IPS DF 19.7 (cell line): ENCODE measurements at regions not wholly inside any gene's neighbourhood (a gene's known extent, or its start where the extent isn't known, plus 50 kb on each side); places are given as distances from the start of the nearest gene placed in this dataset.

Experiments
- DNase-seq: peaks from one replicate; pipeline ENCODE4 v3.0.0-alpha.2; 2013; ENCODE audit warnings: low read depth, low spot score

DNA sequence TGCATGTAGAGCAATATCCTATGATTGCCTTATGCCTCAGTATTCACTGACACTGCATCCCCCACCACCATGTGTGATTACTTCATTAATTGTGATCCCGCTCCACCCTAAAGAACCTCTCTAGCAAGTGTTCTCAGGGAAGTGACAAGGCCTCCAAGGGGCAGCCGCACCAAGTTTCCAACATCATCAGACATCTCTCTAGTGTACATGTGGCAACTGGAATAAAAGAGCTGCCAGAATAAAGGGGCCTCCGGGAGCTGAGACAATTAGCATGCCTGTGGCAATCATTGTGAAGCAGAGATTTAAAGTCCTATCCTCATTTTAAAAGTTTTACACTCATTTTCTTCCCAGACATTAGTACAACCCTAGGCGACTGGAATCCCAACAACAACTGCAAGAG lies 902.1 kb upstream of the SEMA6D start:
- DNase-seq: no peak

DNA sequence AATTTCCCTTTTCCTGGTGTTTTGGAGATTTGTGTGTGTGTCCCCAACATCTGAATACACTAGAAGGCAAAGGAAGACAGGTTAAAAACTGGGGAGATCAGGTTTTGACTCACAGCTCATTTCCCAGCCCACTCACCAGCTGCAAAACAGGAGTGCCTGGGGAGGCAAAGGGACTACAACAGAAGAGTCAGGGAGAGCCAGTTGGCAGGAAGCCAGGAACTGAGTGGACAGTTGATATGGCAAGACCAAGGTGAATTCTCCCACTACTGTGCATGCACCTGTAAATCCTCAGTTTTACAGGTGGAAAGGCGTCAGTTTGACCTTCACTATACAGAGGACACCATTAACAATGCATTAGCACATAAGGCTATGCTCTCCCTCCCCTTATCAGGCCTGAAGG lies 901.5 kb upstream of the SEMA6D start:
- no peak for DNase-seq

DNA sequence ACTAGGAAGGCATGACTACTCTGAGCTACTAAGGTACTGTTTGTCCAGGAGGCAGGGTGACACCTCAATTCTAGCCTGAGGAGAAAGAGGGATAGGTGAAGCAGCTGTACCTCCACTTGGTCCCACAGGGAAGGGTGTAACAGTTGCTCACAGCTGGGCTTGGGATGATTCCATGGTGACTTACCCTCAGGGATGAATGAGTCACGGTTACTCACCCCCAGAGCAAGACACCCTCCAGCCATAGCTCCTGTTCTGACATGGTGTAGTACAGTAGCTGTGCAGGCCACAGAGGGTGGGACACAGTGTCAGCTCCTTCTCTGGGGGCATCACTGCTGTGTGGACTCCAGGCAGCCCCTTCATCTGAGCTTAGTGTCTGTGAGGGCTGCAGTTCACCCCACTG lies 868.6 kb upstream of the SEMA6D start:
- DNase-seq: no peak

DNA sequence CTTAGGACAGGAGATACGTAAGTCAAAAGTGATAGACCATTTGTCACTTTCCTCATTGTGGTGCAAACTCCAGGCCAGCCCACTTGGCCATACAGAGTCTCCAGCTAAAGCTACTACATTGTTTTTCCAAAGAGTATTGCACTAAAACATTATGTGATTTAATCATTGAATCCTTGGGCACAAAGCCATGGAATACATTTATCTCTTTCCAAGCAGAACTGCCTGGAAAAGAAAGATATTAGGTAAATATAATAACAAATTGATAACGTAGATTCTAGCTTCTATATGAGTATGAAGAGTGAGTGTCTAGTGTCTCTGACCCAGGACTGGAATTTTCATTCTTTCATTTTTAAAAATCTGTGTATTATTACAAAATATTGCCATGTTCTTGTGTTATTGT lies 863.7 kb upstream of the SEMA6D start:
- DNase-seq: no peak

DNA sequence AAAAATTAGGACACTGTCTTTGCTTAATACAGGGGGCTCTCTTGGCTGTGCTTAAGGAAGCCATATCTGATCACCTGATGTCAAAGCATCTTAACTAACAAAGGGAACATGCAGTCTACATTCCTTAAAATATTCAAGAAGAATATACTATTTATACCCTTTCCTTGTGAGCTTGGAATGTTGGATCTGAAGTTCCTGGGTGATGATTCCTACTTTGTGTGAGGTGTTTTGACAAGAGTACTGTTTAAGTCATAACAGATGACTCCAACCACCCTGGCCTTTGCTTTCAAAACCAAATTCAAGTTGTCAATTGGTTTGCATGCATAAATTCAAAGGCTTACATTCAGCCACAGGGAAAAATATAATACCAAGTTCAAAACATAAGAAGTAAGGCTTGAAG lies 862.7 kb upstream of the SEMA6D start:
- no peak for DNase-seq

DNA sequence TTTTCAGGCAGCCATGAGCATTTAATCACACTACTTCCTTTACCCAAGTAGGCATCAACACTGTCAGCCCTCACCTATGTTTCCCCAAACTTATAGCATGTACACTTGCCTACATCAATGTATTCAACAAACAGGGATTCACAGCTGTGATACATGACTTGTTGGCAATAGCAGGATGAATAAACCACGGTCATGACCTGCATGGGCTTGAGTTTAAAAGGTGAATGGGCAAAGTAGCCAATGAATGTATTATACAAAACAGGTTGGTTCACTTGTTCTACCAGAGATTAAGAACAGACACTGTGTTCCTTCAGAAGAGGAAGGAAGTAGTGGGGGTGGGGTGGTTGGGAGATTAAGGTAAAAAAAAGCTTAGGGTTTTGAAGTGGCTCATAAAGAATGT lies 861.9 kb upstream of the SEMA6D start:
- no peak for DNase-seq

DNA sequence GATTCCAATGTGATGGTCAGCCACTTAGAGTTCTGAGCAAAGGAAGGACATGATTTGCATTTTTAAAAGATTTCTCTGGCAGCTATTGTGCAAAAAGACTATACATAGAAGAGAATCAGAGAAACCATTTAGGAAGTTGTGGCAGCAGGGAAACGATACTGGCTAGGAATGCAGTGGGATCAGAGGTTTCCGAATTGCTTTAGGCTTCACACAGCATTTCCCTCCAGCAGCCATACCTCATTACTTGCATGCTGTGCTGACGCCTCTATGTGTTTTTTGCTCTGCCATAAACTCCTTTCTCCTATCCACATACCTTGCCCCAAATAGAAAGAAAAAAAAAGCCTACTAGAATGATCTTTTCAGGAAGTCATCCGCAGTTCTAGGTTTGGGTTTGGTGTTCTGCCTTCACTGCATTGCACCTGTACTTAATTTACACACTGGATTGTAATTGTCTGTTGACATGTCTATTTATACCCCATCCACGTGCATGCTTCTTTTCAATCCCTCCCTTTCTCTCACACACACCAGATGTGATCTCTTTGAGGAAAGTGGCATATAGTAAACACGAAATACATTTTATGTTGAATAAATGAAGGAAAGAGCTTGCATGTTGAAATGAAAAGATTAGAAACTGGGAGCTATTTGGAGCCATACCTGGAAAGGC lies 860.3 kb upstream of the SEMA6D start:
- DNase-seq: no peak

DNA sequence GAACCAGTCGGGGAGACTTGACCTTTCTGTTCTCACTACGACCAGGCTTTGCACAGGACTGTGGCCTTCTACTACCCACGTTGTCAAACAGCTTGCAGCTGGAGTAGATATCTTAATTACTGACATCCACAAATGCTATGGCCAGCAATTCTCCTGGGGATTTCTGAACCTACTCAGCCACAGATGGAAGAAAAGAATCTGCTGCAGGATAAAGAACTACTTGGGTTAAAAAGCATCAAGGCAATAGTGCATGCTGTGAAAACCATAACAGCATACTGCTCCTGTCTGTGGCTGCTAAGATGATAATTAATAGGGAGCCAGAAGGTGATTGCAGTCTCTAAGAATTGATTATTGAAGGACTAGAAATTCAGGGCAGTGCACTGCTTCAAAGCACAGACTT lies 859.2 kb upstream of the SEMA6D start:
- no peak for DNase-seq

DNA sequence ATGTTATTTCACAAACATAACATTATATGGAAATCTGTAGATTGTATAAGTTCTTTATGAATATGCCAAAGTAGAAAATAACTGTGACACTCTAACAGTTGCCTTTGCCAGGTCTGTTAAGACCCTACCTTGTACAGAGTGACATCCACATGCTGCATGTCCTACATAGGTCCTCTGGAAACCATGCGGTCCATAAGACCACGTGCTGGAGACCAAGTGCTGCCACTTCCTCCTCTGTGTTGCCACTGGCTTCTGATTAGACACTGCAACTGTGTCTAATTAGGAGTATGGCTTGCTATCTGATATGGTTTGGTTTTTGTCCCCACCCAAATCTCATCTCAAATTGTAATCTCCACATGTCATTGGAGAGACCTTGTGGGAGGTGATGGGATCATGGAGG lies 855.5 kb upstream of the SEMA6D start:
- DNase-seq: no peak

DNA sequence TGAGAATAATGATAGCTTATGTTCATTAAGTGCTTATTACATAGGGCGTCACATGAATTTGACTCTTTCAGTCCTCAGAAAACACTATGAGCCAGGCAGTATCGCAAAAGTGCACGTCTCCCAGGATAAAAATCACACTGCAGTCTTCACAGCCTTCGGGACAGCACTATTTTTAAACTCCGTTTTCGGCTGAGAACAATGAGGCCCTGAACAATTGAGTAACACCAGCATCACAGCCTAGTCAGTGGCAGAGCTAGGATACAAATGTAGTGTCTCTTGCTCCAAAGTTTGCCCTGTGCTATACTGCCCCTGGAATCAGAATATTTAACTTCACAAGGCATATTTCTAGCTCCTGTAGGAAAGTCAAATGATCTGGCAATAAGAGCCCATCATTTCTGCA lies 852.1 kb upstream of the SEMA6D start:
- DNase-seq: no peak

DNA sequence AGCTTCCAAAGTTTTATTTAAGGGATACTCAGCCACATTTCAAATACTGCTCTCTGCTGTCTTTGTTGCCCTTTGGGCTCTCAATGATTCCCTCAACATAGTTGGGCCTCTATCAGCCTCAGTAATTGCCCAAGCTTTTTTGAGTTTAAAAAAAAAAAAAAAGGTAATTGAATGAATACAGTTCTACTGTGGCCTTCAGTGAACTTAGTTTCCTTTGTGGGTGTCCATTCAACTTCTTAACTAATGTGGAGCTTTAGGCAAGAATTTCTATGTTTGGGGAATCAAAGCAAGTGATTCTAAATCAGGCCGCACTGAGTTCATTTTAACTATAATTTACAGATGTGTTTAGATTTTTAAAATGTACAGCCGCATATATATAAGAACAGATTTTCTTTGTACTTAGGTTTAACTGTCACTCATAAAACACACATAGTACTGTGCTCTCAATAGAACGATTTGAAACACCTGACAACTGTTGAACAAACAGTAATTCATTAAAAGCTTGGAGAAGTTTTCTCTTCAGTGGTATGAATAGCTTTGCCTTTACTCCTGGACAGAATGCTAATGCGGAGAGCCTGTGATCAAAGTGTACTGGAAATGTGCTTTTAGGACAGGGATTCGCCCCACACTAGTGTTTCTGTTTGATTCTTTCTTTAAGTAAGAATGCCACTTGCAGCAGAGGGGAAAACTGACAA lies 844.9 kb upstream of the SEMA6D start:
- DNase-seq: no peak

DNA sequence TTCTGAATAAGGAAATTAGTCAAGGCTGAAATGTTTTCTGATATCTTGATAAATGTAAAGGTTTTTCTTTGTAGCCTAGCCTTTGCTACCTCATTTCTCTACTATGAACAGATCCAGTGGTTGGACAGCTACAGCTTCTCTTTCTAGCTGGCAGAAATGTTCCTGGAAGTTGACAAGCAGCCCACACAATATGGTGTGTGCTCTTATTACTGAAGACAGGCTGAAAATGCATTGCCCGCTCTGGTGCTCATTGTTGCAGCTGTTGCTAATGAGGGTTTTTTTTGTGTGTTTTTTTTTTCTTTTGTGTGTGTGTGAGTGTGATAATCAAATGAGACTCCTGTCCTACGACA lies 844.3 kb upstream of the SEMA6D start:
- no peak for DNase-seq

DNA sequence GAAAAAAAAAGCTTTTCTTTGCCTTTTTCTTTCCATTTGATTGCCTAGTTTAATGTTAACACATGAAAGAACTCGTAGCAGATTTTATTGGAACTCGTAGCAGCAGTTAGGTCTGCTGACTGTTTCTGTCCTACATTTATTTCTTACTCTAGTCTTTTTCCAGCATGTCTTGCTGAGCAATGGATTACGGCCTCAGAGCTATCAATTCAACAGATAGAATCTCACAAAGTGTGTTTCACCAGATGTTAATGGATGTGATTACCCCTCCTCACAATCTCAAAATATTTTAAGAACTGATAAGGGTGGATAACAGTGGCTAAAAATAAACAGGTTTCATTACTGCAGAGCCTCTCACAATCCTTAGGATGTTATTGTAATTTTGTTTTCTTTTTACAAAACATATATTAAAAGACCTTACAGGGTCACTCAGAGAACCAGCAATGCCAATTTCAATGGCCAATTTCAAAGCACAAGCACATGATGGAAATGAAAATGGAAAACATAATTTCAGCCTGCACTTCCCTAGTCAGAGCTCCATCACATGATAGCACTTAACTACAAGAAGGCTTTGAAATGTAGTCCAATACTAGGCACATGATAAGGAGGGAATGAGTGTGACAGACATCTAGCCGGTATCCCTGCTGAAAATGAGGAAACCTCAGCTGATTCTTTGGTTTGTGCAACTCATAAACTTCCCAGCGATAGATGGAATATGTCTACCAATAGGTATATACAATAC lies 838.1 kb upstream of the SEMA6D start:
- DNase-seq: no peak

DNA sequence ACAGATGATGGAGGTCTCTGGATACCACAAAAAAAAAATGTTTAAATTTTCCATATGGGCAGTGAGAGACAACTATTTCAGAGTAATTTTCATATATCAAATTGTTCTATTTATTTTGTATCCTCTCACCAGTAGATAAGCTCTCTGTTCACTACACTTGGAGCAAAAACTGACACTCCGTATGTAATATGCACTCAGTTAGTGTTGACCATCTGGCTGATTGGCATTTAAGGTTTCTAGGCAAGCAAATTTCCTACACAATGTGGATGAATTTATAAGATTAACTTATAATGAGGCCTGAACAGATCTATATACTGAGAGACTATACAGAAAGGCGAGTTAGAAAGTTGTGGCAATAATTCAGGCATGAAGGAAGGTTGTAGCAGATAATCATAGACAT lies 836.5 kb upstream of the SEMA6D start:
- no peak for DNase-seq

DNA sequence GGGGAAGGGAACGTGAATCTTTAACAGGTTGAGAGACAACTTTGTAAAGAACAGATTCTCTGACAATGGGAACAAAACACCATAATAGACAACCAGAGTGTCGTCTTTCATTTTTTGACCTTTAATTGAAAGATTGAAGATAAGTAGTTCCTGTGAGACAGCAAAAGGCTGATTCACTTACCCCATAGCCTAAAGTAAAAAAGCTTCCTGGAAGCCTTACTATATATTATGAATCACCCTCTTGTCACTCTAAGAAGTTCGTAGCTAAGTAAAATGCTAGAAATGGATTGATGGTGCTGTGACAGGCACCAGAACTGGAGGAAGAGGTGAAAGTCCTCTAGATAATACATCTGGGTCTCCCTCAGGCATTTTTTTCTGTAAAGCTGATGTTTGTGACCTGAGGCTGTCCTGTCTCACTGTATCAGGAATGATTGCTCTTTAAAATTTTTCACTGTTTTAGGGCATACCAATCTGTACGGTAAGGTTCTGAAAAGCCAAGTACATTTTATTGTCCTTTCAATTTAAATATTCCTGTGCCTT lies 824.6 kb upstream of the SEMA6D start:
- DNase-seq: no peak

DNA sequence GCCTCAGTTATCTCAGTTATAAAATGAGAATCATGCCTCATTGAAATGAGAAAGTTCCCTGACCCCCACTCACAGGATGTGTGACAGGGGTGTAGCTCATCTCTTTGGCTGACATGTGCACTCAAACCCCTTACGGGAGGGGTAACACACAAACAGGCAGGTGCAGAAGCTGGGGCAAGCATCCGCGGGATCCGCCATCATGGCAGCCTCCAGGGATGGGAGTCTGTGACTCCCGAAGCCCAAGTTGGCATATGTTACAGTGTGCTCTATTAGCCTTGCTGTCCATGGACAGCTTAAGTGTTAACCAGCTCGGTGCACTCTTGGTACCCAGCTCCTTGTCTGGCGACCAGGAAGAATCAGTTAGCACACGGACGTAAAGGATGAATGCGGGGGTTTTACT lies 822.7 kb upstream of the SEMA6D start:
- no peak for DNase-seq

DNA sequence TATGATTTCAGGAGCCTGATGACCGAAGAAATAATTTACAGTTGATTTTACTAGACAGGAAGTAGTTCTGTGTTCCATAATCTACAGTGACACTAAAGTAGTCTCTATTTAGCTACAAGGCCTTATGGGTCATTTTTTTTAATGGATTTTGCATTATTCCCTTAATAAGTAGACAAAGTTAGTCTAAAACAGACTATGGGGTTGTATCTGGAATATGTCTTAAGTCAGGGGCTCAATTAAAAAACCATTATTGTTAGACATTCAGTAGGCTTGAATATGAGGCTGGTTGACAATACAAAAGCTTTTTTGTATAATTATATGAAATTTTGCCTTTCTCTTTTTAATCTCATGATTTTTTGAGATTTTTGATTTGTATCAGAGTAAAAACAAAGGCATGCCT lies 820.0 kb upstream of the SEMA6D start:
- DNase-seq: no peak

DNA sequence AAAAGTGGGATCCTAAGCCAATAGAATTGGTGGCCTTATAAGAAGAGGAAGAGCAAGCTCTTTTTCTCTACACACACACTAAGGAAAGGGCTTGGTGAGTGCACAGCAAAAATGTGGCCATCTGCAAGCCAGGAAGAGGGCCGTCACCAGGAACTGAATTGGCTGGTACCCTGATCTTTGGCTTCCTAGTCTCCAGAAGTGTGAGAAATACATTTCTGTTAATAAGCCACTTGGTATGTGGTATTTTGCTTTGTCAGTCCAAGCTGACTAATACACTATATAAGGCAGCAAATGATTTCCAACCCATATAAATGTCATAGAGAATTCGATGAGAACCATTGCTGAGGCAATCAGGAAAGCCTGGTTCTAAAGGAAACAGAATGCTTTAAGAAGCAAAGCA lies 816.3 kb upstream of the SEMA6D start:
- DNase-seq: no peak

DNA sequence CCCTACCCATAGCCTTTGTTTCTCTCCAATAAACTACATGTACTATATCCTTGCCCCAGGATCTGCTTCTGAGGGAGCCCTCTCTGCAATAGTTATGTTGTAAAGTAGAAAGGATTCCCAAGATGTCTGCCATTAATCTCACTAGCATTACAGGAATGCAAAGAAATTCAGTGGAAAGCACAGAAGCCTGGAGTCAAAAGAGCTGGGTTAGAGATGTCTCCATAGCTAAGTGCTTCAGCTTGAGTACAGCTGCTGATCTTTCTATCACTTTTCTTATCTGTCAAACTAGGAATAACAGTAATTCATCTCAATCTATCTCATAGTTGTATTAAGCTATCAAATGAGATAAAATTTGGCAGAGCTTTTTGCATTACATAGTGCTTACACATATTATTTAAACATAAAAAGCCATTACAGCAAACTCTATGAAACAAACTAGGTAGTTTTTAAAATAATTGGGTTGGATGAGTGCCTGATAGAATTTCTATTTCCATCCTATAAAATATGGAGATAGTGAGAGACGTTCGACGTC lies 799.5 kb upstream of the SEMA6D start:
- no peak for DNase-seq

DNA sequence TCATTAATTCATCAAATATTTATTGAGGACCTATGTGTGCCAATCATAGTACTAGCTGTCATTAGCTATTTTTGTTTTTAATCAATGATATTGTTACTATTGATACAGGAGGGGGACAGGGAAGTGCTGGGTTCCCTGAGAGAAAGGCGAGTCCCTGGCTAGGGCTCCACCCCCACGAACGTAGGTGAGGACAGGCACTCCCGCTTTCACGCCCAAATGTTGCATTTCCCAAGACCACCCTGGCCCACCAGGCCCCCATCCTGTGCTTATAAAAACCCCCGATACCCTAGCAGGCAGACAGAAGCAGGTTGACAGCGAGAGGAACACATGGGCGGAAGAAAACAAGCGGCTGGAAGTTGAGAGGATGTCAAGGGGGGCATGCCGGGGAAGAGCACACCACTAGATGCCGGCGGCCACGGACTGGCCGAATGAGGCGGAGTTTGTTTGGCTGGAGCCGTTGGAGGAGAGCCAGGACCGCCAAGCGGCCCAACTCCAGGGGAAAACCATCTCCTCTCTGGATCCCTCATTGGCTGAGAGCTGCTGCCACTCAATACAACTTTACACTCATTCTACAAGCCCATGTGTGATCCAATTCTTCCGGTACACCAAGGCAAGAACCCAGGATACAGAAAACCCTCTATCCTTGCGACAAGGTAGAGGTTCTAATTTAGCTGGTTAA lies 798.7 kb upstream of the SEMA6D start:
- DNase-seq: no peak

DNA sequence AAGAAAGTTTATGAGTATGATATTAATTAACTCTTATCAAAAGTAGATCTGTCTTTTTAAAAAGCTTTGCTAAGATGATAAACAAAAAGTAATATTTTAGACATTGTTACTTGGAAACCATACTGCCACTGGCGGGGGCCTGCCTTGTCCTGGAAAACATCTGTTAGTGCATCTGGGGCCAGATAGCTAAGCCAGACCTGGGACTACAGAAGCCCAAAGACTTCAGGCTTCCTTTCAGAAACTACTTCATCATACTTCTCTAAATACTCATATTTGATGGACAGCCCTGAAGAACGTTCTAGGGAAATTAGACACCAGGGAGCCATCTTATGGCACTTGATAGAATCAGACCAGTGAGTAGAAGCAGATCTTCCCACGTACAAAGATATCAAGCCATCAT lies 795.4 kb upstream of the SEMA6D start:
- no peak for DNase-seq

DNA sequence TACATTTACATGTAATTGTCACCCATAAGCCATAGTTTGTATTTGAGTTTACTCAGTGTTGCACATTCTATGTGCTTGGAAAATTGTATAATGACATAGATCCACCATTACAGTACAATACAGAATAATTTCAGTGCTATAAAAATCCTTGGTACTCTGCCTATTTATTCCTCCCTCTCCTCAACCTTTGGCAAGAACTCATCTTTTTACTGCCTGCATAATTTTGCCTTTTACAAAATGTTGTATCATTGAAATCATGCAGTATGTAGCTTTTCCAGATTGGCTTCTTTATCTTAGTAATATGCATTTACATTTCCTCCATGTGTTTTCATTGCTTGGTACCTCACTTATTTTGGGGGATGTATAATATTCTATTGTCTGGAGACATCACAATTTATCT lies 786.9 kb upstream of the SEMA6D start:
- no peak for DNase-seq
